Testis (tissue), 2 donors: ENCODE measurements at regions not wholly inside any gene's neighbourhood (a gene's known extent, or its start where the extent isn't known, plus 50 kb on each side); places are given as distances from the start of the nearest gene placed in this dataset.

ENCODE experiments used
- CTCF ChIP-seq, 3 experiments: fragments of 450-650 bp in 2 of 3; fragments of 200-600 bp in 1 of 3; sonication (generic) in 1 of 3; IDR thresholded peaks; one replicate each; pipeline ENCODE4 v1.5.1; 2016 to 2019; ENCODE audit warnings: antibody characterized with exemption in 3 of 3, mild to moderate bottlenecking in 2 of 3, moderate library complexity in 1 of 3
- POLR2A ChIP-seq: fragments of 450-650 bp; IDR thresholded peaks from one replicate; pipeline ENCODE4 v1.6.1; 2017; ENCODE audit warnings: antibody characterized with exemption, mild to moderate bottlenecking, moderate library complexity

GRCh38 chr1:239931341-239931740, 160.3 kb upstream of the FMN2 start:
- TF ChIP-seq CTCF (IDR thresholded peaks at IDR 0.05) (no peak), POLR2A (no peak)
